Liver (tissue), 3 donors: ENCODE measurements at regions not wholly inside any gene's neighbourhood (a gene's known extent, or its start where the extent isn't known, plus 50 kb on each side); places are given as distances from the start of the nearest gene placed in this dataset.

Source experiments
- EGR1 ChIP-seq, 2 donors: IDR thresholded peaks; 2 replicates each; pipeline ENCODE4 v1.6.1; 2016 to 2018; ENCODE audit warnings: antibody characterized with exemption in 2 of 2, low read depth in 2 of 2
- GABPA ChIP-seq, 2 donors: IDR thresholded peaks in 1 of 2; conservative IDR thresholded peaks in 1 of 2; 2 replicates each; pipeline ENCODE4 v1.6.1; 2016; ENCODE audit warnings: antibody characterized with exemption in 2 of 2, mild to moderate bottlenecking in 1 of 2, moderate library complexity in 1 of 2
- JUND ChIP-seq, 2 donors: IDR thresholded peaks; 2 replicates each; pipeline ENCODE4 v1.6.1; 2016; ENCODE audit warnings: antibody characterized with exemption in 2 of 2
- RAD21 ChIP-seq, 2 donors: IDR thresholded peaks; 2 replicates each; pipeline ENCODE4 v1.6.1; 2016; ENCODE audit warnings: antibody characterized with exemption in 2 of 2, mild to moderate bottlenecking in 2 of 2
- YY1 ChIP-seq: IDR thresholded peaks from 2 replicates; pipeline ENCODE4 v1.6.1; 2016; ENCODE audit warnings: antibody characterized with exemption, mild to moderate bottlenecking
- TF ChIP-seq, protein P1 (sequence below): fragments of 150-350 bp; IDR thresholded peaks from 2 replicates; pipeline ENCODE4 v1.5.1; 2017; ENCODE audit warnings: improper control_type of control experiment, low read depth, low read length; ENCODE audit not compliant: missing input control
- TF ChIP-seq, protein P2 (sequence below): IDR thresholded peaks from 2 replicates; pipeline ENCODE4 v1.6.1; 2016; ENCODE audit warnings: antibody characterized with exemption
- TF ChIP-seq, protein P3 (sequence below): IDR thresholded peaks from 2 replicates; pipeline ENCODE4 v1.6.1; 2016; ENCODE audit warnings: antibody characterized with exemption
- TF ChIP-seq, protein P4 (sequence below): IDR thresholded peaks from 2 replicates; pipeline ENCODE4 v1.6.1; 2016; ENCODE audit warnings: antibody characterized with exemption
- donor health status: healthy.
- donor health status: healthy.

DNA sequence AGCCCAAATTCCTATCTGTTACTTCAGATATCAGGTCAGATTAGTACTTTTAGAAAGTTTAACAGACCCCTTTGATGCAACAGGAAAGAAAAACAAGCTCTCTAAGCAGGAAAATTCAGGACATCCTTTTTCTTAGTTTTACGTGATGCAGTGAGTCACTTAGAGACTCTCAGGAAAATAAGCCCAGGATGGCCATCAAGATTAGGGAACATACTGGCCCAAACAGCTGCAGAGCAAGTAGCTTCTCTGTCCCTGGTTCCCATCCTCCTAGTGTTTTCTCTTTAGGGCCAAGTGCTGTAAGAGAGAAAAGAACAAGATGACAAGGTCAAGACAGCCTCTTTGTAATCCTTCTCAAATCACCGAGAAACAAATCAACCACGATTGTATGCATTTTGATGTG, 219.1 kb downstream of the ZNF674 start:
- TF ChIP-seq, protein P1, sequence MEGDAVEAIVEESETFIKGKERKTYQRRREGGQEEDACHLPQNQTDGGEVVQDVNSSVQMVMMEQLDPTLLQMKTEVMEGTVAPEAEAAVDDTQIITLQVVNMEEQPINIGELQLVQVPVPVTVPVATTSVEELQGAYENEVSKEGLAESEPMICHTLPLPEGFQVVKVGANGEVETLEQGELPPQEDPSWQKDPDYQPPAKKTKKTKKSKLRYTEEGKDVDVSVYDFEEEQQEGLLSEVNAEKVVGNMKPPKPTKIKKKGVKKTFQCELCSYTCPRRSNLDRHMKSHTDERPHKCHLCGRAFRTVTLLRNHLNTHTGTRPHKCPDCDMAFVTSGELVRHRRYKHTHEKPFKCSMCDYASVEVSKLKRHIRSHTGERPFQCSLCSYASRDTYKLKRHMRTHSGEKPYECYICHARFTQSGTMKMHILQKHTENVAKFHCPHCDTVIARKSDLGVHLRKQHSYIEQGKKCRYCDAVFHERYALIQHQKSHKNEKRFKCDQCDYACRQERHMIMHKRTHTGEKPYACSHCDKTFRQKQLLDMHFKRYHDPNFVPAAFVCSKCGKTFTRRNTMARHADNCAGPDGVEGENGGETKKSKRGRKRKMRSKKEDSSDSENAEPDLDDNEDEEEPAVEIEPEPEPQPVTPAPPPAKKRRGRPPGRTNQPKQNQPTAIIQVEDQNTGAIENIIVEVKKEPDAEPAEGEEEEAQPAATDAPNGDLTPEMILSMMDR, result no peak
- TF ChIP-seq YY1 (no peak), RAD21 (IDR thresholded peaks at IDR 0.05) (no peak), EGR1 (IDR thresholded peaks at IDR 0.05; ENCODE audit: low read depth in 2 of 2) (no peak), JUND (IDR thresholded peaks at IDR 0.05) (no peak), GABPA (IDR thresholded peaks at IDR 0.05 in 1 of 2, conservative IDR thresholded peaks at IDR 0.05 in 1 of 2) (no peak)
- TF ChIP-seq, protein P2, sequence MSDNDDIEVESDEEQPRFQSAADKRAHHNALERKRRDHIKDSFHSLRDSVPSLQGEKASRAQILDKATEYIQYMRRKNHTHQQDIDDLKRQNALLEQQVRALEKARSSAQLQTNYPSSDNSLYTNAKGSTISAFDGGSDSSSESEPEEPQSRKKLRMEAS, result no peak
- TF ChIP-seq, protein P3, sequence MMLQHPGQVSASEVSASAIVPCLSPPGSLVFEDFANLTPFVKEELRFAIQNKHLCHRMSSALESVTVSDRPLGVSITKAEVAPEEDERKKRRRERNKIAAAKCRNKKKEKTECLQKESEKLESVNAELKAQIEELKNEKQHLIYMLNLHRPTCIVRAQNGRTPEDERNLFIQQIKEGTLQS, result no peak
- TF ChIP-seq, protein P4, sequence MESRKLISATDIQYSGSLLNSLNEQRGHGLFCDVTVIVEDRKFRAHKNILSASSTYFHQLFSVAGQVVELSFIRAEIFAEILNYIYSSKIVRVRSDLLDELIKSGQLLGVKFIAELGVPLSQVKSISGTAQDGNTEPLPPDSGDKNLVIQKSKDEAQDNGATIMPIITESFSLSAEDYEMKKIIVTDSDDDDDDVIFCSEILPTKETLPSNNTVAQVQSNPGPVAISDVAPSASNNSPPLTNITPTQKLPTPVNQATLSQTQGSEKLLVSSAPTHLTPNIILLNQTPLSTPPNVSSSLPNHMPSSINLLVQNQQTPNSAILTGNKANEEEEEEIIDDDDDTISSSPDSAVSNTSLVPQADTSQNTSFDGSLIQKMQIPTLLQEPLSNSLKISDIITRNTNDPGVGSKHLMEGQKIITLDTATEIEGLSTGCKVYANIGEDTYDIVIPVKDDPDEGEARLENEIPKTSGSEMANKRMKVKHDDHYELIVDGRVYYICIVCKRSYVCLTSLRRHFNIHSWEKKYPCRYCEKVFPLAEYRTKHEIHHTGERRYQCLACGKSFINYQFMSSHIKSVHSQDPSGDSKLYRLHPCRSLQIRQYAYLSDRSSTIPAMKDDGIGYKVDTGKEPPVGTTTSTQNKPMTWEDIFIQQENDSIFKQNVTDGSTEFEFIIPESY, result no peak
